Testis (tissue), 2 donors: ENCODE measurements at regions not wholly inside any gene's neighbourhood (a gene's known extent, or its start where the extent isn't known, plus 50 kb on each side); places are given as distances from the start of the nearest gene placed in this dataset.

ENCODE experiments used
- CTCF ChIP-seq, 3 experiments: fragments of 450-650 bp in 2 of 3; fragments of 200-600 bp in 1 of 3; sonication (generic) in 1 of 3; IDR thresholded peaks; one replicate each; pipeline ENCODE4 v1.5.1; 2016 to 2019; ENCODE audit warnings: antibody characterized with exemption in 3 of 3, mild to moderate bottlenecking in 2 of 3, moderate library complexity in 1 of 3
- POLR2A ChIP-seq: fragments of 450-650 bp; IDR thresholded peaks from one replicate; pipeline ENCODE4 v1.6.1; 2017; ENCODE audit warnings: antibody characterized with exemption, mild to moderate bottlenecking, moderate library complexity

GRCh38 chr6:126180585-126180984, 159.3 kb upstream of the CENPW start:
- TF ChIP-seq CTCF (IDR thresholded peaks at IDR 0.05): no peak
- no peak for TF ChIP-seq POLR2A
